ENCODE measurements at regions not wholly inside any gene's neighbourhood (a gene's known extent, or its start where the extent isn't known, plus 50 kb on each side); places are given as distances from the start of the nearest gene placed in this dataset.

GRCh38 chr2:144707736-144708326 lies 187.9 kb upstream of the ZEB2 start:
- CTCF ChIA-PET: no interaction called here
- H3K36me3 ChIP-seq (ENCODE audit: control insufficient read depth in 4 of 4, insufficient read depth in 4 of 4, low read length in 3 of 4): no peaks in the 10 kb centered on the region
- no peak overlapping the region for H3K4me3 ChIP-seq (ENCODE audit: control insufficient read depth in 1 of 7, extremely low read depth in 1 of 7, insufficient read depth in 4 of 7, low read depth in 2 of 7, low read length in 6 of 7)
- H3K4me1 ChIP-seq (ENCODE audit: control extremely low read depth in 1 of 4, control insufficient read depth in 4 of 4, insufficient read depth in 4 of 4, low read length in 3 of 4): peaks cover 14 to 29% (median 20%) of the 10 kb centered on the region in 4 experiments
- H3K27me3 ChIP-seq (replicated peaks in 2 of 5; ENCODE audit: control insufficient read depth in 4 of 5, insufficient read depth in 5 of 5, low read length in 4 of 5): no peaks in the 10 kb centered on the region
- no peak for DNase-seq
- H3K9me3 ChIP-seq (ENCODE audit: control extremely low read depth in 1 of 5, control insufficient read depth in 4 of 5, insufficient read depth in 2 of 5, low read depth in 1 of 5, low read length in 4 of 5): no peaks in the 10 kb centered on the region
- H3K27ac ChIP-seq (ENCODE audit: insufficient read depth in 1 of 2, low read depth in 1 of 2, low read length in 2 of 2, poor library complexity in 1 of 2, severe bottlenecking in 2 of 2): no peak overlapping the region
- WGBS (ENCODE audit: insufficient coverage): 96% methylated on average over 6 of the region's 9 CpGs
- POLR2A ChIA-PET: interaction anchor here (0.6 kb wide), 1 partner anchor 97 kb away, joined by 6 read pairs; no protein-coding TSS in a partner anchor

GRCh38 chr2:144706647-144707046 lies 186.7 kb upstream of the ZEB2 start:
- H3K9me3 ChIP-seq (ENCODE audit: control extremely low read depth in 1 of 5, control insufficient read depth in 4 of 5, insufficient read depth in 2 of 5, low read depth in 1 of 5, low read length in 4 of 5): no peaks in the 10 kb centered on the region
- H3K27me3 ChIP-seq (replicated peaks in 2 of 5; ENCODE audit: control insufficient read depth in 4 of 5, insufficient read depth in 5 of 5, low read length in 4 of 5): no peaks in the 10 kb centered on the region
- no CpG with 5 or more reads among the region's 4 CpGs for WGBS (ENCODE audit: insufficient coverage)
- ChIA-PET POLR2A (no interaction called here), CTCF (no interaction called here)
- H3K4me3 ChIP-seq (ENCODE audit: control insufficient read depth in 1 of 7, extremely low read depth in 1 of 7, insufficient read depth in 4 of 7, low read depth in 2 of 7, low read length in 6 of 7): no peak overlapping the region
- H3K4me1 ChIP-seq (ENCODE audit: control extremely low read depth in 1 of 4, control insufficient read depth in 4 of 4, insufficient read depth in 4 of 4, low read length in 3 of 4): peaks cover 21 to 41% (median 29%) of the 10 kb centered on the region in 4 experiments
- no peak overlapping the region for H3K27ac ChIP-seq (ENCODE audit: insufficient read depth in 1 of 2, low read depth in 1 of 2, low read length in 2 of 2, poor library complexity in 1 of 2, severe bottlenecking in 2 of 2)
- DNase-seq: no peak
- H3K36me3 ChIP-seq (ENCODE audit: control insufficient read depth in 4 of 4, insufficient read depth in 4 of 4, low read length in 3 of 4): no peaks in the 10 kb centered on the region

- Histone ChIP-seq H3K36me3 (ENCODE audit: control insufficient read depth in 4 of 4, insufficient read depth in 4 of 4, low read length in 3 of 4) (no peaks in the 10 kb centered on the region), H3K4me3 (ENCODE audit: control insufficient read depth in 1 of 7, extremely low read depth in 1 of 7, insufficient read depth in 4 of 7, low read depth in 2 of 7, low read length in 6 of 7) (no peak overlapping the region), H3K9me3 (ENCODE audit: control extremely low read depth in 1 of 5, control insufficient read depth in 4 of 5, insufficient read depth in 2 of 5, low read depth in 1 of 5, low read length in 4 of 5) (no peaks in the 10 kb centered on the region), H3K27ac (ENCODE audit: insufficient read depth in 1 of 2, low read depth in 1 of 2, low read length in 2 of 2, poor library complexity in 1 of 2, severe bottlenecking in 2 of 2) (peak overlapping the region in 1 of 2 experiments; percentile 75), H3K27me3 (replicated peaks in 2 of 5; ENCODE audit: control insufficient read depth in 4 of 5, insufficient read depth in 5 of 5, low read length in 4 of 5) (no peaks in the 10 kb centered on the region), H3K4me1 (ENCODE audit: control extremely low read depth in 1 of 4, control insufficient read depth in 4 of 4, insufficient read depth in 4 of 4, low read length in 3 of 4) (peaks cover 21 to 51% (median 29%) of the 10 kb centered on the region in 4 experiments)
- DNase-seq: no peak
- ChIA-PET POLR2A (no interaction called here), CTCF (interaction anchor here (1.6 kb wide), 2 partner anchors 10 to 16 kb away, joined by 3 to 7 read pairs; no protein-coding TSS in a partner anchor)
- 100% methylated on average over 2 of the region's 4 CpGs for WGBS (ENCODE audit: insufficient coverage)
Measured at GRCh38 chr2:144705328-144706245, 185.7 kb upstream of the ZEB2 start.

- H3K27ac ChIP-seq (ENCODE audit: insufficient read depth in 1 of 2, low read depth in 1 of 2, low read length in 2 of 2, poor library complexity in 1 of 2, severe bottlenecking in 2 of 2): peak overlapping the region; percentile 56 to 75
Measured at GRCh38 chr2:144704709-144705095, 184.8 kb upstream of the ZEB2 start.

GRCh38 chr2:144703852-144704708 lies 184.2 kb upstream of the ZEB2 start:
- Histone ChIP-seq H3K4me1 (ENCODE audit: control extremely low read depth in 1 of 4, control insufficient read depth in 4 of 4, insufficient read depth in 4 of 4, low read length in 3 of 4) (peaks cover 21 to 52% (median 29%) of the 10 kb centered on the region in 4 experiments), H3K27me3 (replicated peaks in 2 of 5; ENCODE audit: control insufficient read depth in 4 of 5, insufficient read depth in 5 of 5, low read length in 4 of 5) (no peaks in the 10 kb centered on the region), H3K36me3 (ENCODE audit: control insufficient read depth in 4 of 4, insufficient read depth in 4 of 4, low read length in 3 of 4) (no peaks in the 10 kb centered on the region), H3K4me3 (ENCODE audit: control insufficient read depth in 1 of 7, extremely low read depth in 1 of 7, insufficient read depth in 4 of 7, low read depth in 2 of 7, low read length in 6 of 7) (no peak overlapping the region), H3K27ac (ENCODE audit: insufficient read depth in 1 of 2, low read depth in 1 of 2, low read length in 2 of 2, poor library complexity in 1 of 2, severe bottlenecking in 2 of 2) (peak overlapping the region; percentile 56 to 75), H3K9me3 (ENCODE audit: control extremely low read depth in 1 of 5, control insufficient read depth in 4 of 5, insufficient read depth in 2 of 5, low read depth in 1 of 5, low read length in 4 of 5) (no peaks in the 10 kb centered on the region)
- WGBS (ENCODE audit: insufficient coverage): 10% methylated on average over 4 of the region's 6 CpGs
- ChIA-PET POLR2A (no interaction called here), CTCF (interaction anchor here (0.5 to 1.6 kb wide), 3 partner anchors 12 to 1555 kb away, joined by 3 to 7 read pairs (median 3); no protein-coding TSS in a partner anchor)
- peak; percentile 90 to 99 (median 98) for DNase-seq

More at GRCh38 chr2:144704709-144705095, 184.8 kb upstream of the ZEB2 start:
- no peaks in the 10 kb centered on the region for H3K27me3 ChIP-seq (replicated peaks in 2 of 5; ENCODE audit: control insufficient read depth in 4 of 5, insufficient read depth in 5 of 5, low read length in 4 of 5)
- ChIA-PET CTCF (interaction anchor here (0.5 to 1.6 kb wide), 3 partner anchors 11 to 1556 kb away, joined by 3 to 7 read pairs (median 3); no protein-coding TSS in a partner anchor), POLR2A (no interaction called here)
- peaks cover 21 to 52% (median 29%) of the 10 kb centered on the region in 4 experiments for H3K4me1 ChIP-seq (ENCODE audit: control extremely low read depth in 1 of 4, control insufficient read depth in 4 of 4, insufficient read depth in 4 of 4, low read length in 3 of 4)
- H3K4me3 ChIP-seq (ENCODE audit: control insufficient read depth in 1 of 7, extremely low read depth in 1 of 7, insufficient read depth in 4 of 7, low read depth in 2 of 7, low read length in 6 of 7): no peak overlapping the region
- no peaks in the 10 kb centered on the region for H3K36me3 ChIP-seq (ENCODE audit: control insufficient read depth in 4 of 4, insufficient read depth in 4 of 4, low read length in 3 of 4)
- peak in 1 of 3 donors; percentile 29 for DNase-seq
- WGBS (ENCODE audit: insufficient coverage): 100% methylated on average over 1 of the region's 3 CpGs
- no peaks in the 10 kb centered on the region for H3K9me3 ChIP-seq (ENCODE audit: control extremely low read depth in 1 of 5, control insufficient read depth in 4 of 5, insufficient read depth in 2 of 5, low read depth in 1 of 5, low read length in 4 of 5)

GRCh38 chr2:144702051-144702450 lies 182.1 kb upstream of the ZEB2 start:
- H3K36me3 ChIP-seq (ENCODE audit: control insufficient read depth in 4 of 4, insufficient read depth in 4 of 4, low read length in 3 of 4): no peaks in the 10 kb centered on the region
- H3K27ac ChIP-seq (ENCODE audit: insufficient read depth in 1 of 2, low read depth in 1 of 2, low read length in 2 of 2, poor library complexity in 1 of 2, severe bottlenecking in 2 of 2): no peak overlapping the region
- peaks cover 21 to 52% (median 29%) of the 10 kb centered on the region in 4 experiments for H3K4me1 ChIP-seq (ENCODE audit: control extremely low read depth in 1 of 4, control insufficient read depth in 4 of 4, insufficient read depth in 4 of 4, low read length in 3 of 4)
- WGBS (ENCODE audit: insufficient coverage): 100% methylated on average over 1 of the region's 1 CpG
- no peaks in the 10 kb centered on the region for H3K27me3 ChIP-seq (replicated peaks in 2 of 5; ENCODE audit: control insufficient read depth in 4 of 5, insufficient read depth in 5 of 5, low read length in 4 of 5)
- POLR2A ChIA-PET: no interaction called here
- DNase-seq: peak in 1 of 3 donors; percentile 40
- CTCF ChIA-PET: interaction anchor here (0.8 to 0.9 kb wide), 2 partner anchors 20 to 114 kb away, joined by 3 to 4 read pairs; no protein-coding TSS in a partner anchor
- H3K4me3 ChIP-seq (ENCODE audit: control insufficient read depth in 1 of 7, extremely low read depth in 1 of 7, insufficient read depth in 4 of 7, low read depth in 2 of 7, low read length in 6 of 7): no peak overlapping the region
- H3K9me3 ChIP-seq (ENCODE audit: control extremely low read depth in 1 of 5, control insufficient read depth in 4 of 5, insufficient read depth in 2 of 5, low read depth in 1 of 5, low read length in 4 of 5): peaks cover 0 to 2% (median 0%) of the 10 kb centered on the region in 5 experiments

Measured in common myeloid progenitor, CD34-positive (primary cell).